ENCODE measurements at regions not wholly inside any gene's neighbourhood (a gene's known extent, or its start where the extent isn't known, plus 50 kb on each side); places are given as distances from the start of the nearest gene placed in this dataset.
"Not testable (repeated sequence)": the region's sequence is repeated elsewhere in the genome, so short reads cannot be mapped to it uniquely, and the experiment has no call there.

- DNase-seq, result no peak
These were observed 982.2 kb upstream of the EPHA6 start for GRCh38 chr3:95832146-95832545.

DNA sequence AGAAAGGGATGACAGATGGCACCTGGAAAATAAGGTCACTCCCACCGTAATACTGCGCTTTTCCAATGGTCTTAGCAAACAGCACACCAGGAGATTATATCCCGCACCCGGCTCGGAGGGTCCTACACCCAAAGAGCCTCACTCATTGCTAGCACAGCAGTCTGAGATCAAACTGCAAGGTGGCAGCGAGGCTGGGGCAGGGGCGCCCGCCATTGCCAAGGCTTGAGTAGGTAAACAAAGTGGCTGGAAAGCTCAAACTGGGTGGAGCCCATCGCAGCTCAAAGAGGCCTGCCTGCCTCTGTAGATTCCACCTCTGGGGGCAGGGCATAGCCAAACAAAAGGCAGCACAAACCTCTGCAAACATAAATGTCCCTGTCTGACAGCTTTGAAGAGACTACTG is 953.8 kb upstream of the EPHA6 start:
- DNase-seq, result not testable (repeated sequence)

- no peak for DNase-seq
These were observed 930.6 kb upstream of the EPHA6 start for GRCh38 chr3:95883801-95884200.

DNA sequence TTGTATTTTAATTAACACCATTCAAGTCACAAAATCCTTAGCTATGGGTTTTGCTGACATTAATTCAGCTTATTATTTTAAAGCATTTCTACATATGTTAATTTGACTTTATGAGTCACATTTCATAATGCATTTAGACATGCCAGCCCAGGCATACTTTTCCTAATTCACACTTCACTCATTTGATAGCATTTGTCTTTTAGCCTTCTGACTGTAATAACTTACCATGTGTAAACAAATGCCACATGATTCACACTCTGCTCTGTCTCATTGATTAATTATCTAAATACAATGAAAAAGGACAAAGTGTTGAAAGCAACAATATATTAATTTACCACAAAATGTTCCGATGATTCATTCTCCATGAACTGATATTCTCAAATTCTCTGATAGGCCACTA is 927.8 kb upstream of the EPHA6 start:
- DNase-seq, result no peak

DNA sequence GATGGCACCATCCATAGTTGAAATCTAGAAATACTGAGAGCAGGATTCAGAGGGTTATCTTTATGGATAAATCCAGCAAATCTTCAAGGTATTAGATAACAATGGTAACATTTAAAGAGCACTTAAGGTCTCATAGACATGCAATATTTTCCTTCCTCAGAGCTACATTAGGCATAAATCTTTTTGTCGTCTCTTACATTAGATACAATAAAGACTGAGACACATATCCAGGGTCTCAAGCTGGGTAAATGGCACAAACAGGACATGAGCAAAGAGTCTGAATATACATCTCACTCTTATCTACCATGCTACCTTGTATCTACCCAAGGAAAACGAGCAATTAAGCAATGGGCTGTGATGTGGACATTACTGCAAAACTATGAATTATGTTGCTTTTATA is 927.3 kb upstream of the EPHA6 start:
- no peak for DNase-seq

- DNase-seq, result no peak
These were observed 919.6 kb upstream of the EPHA6 start for GRCh38 chr3:95894820-95895219.

DNA sequence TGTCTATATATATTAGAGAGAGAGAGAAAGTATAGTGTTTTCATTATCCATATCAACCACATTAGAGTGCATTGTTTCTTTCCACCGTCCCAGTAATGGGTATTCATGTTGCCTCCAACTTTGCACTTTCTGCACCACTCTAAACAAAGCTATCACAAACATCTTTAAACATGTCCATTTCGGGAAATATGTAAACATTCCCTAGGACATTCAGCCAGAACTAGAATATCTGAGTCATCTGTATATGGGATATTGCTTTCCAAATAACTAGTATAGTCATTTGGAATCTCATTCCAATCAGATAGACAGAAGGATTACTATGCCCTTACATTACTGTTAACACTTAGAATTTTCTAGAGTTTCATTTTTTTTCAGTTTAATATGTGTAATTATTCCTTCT is 914.9 kb upstream of the EPHA6 start:
- DNase-seq, result no peak

GRCh38 chr3:95899911-95900310 is 914.5 kb upstream of the EPHA6 start:
- DNase-seq, result no peak

DNA sequence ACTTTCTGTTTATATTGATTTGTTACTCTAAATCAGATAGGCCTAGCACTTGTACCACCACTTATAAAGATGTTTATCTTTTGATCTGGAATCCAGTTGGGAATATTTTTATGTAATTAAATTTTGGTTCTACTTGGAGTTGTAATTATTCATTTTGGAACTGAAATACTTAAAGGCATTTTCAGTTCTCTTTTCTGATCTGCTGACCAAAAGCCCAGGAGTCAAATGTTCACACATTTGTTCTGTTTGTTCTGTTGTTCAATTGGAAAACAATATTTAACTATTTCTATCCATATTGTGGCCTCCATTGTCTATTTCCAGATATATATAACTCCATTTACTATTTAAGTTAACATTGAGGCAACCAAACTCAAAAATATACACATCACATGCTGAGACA is 912.4 kb upstream of the EPHA6 start:
- DNase-seq, result no peak

GRCh38 chr3:95905182-95905581 is 909.2 kb upstream of the EPHA6 start:
- no peak for DNase-seq

- DNase-seq, result no peak
These were observed 902.6 kb upstream of the EPHA6 start for GRCh38 chr3:95911767-95912166.

DNA sequence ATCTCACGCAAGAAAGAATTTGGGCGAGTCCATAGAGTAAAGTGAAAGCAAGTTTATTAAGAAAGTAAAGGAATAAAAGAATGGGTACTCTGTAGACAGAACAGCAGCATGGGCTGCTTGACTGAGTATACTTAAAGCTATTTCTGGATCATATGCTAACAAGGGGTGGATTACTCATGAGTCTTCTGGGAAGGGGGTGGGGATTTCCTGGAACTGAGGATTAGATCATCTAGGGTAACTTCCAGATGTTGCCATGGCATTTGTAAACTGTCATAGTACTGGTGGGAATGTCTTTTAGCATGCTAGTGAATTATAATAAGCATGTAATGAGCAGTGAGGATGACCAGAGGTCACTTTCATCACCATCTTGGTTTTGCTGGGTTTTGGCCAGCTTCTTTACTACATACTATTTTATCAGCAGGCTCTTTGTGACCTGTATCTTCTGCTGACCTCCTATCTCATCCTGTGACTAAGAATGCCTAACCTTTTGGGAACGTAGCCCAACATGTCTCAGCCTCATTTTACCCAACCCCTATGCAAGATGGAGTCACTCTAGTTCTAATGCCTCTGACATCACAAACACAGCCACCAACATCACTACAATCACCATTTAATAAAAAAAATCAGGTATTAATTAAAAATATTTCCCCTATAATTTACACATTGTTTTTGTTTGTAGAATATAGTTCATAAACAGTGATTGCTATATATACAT is 890.7 kb upstream of the EPHA6 start:
- DNase-seq, result peak; percentile 7

- no peak for DNase-seq
These were observed 887.4 kb upstream of the EPHA6 start for GRCh38 chr3:95926904-95927501.

- no peak for DNase-seq
These were observed 880.2 kb upstream of the EPHA6 start for GRCh38 chr3:95934181-95934580.

- no peak for DNase-seq
These were observed 875.1 kb upstream of the EPHA6 start for GRCh38 chr3:95939235-95939809.

GRCh38 chr3:95965704-95966336 is 848.6 kb upstream of the EPHA6 start:
- DNase-seq, result no peak

DNA sequence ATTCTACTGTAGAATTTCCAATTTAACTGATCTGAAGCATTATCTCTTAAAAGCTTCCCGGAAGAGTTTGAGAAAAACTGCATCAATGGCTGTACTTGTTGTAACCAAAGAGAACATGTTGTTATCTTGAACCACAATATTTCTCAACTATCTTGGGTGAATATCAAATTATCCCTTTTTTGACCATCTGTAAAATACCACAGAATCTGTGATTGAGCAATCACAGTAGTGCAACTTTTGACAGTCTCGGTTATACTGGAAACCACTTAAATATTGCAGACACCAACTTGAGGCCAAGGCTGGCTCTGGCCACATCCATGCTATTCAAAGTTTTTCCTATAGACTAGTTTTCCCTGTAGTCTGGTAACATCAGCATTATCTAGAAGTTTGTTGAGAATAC is 842.8 kb upstream of the EPHA6 start:
- DNase-seq, result peak; percentile 47

GRCh38 chr3:95994338-95994737 is 820.1 kb upstream of the EPHA6 start:
- DNase-seq, result no peak

DNA sequence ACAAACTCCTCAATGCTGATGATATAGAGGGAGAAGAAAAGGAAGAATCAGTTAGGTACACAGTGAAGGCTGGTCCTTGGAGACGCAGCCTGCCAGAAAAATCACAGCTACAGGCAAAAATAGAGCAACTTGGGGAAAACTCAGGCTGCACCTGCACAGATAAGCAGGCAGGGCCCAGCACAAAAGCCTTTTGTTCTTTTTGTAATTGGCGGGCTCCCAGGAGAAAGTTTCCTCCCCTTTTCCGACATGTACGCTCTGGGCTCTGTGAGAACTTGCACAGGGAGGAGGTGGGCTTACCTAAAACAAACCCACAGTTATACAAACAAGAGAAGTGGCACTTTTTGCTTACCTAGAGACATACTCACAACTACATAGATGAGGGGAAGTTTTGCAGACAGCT is 813.4 kb upstream of the EPHA6 start:
- no peak for DNase-seq

- no peak for DNase-seq
These were observed 806.7 kb upstream of the EPHA6 start for GRCh38 chr3:96007650-96008195.

- DNase-seq, result no peak
These were observed 801.5 kb upstream of the EPHA6 start for GRCh38 chr3:96012939-96013338.

DNA sequence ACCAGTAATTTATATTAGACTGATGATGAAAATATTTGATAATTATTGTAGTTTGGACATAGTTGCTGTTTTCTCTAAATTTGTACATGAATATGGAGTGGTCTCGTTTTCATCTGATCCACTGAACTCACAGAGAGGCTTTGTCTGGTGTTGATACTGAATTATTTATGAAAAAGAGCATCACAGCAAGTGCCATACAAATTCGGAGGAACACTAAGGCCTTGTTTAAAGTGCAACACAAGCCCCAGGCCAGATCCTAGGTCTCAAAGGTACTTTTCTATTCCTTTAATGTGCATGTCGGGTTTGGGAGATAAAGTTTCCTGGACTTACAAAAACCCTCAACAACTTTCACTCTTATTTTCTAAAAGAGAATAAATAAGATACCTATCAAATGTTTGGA is 796.8 kb upstream of the EPHA6 start:
- no peak for DNase-seq

DNA sequence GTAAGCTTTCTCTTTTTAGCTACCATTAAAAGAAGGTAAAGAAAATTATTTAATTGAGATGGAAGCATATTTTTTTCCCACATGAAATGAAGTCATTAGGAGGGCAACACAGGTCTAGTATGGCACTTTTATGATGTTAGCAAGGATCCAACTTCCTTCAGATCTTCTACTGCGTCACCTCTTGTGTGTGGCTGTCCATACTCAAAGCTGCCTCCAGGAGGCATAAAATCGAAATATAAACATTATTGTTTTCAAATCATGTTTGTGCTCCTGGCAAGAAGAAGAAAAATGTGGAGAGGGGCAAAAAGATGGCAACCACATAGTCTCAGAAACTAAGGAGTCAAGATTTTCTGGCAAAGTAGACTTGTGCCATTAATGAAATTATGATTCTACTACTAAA is 791.7 kb upstream of the EPHA6 start:
- DNase-seq, result no peak

DNA sequence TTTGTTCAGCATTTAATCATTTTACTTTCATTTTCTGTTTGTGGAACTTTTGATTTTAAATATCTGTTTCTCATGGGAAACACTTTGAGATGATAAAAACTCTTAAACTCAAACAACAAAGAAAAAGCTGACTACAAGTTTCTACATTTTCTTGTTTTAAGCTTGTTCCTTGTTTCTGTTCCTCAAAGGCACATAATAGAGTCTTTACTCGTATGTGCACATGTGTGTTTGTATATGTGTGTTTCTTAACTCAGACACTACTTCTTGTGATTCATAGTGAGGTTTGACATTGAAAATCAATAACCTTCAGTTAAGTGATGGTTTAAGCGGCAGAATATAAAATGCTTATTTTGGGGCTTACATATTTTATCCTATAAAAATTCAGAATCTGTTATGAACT is 786.7 kb upstream of the EPHA6 start:
- DNase-seq, result no peak

All from hematopoietic multipotent progenitor cell treated with erythropoietin and hydrocortisone succinate and interleukin-3 and kit ligand, for 4 days (in vitro differentiated cells).